Activated CD4-positive, alpha-beta T cell treated with anti-CD3 and anti-CD28 coated beads for 36 hours (primary cell): ENCODE measurements at regions not wholly inside any gene's neighbourhood (a gene's known extent, or its start where the extent isn't known, plus 50 kb on each side); places are given as distances from the start of the nearest gene placed in this dataset.
"Not testable (repeated sequence)": the region's sequence is repeated elsewhere in the genome, so short reads cannot be mapped to it uniquely, and the experiment has no call there.

Experiments used
- ATAC-seq: fragments of 200-7000 bp; cut with Tn5 transposase; one replicate; pipeline ENCODE4 v1.10.0; 2021; ENCODE audit warnings: mild to moderate bottlenecking, moderate library complexity
- CTCF ChIA-PET: fragments of 350-600 bp; sonication (Branson Sonifier 250); formaldehyde crosslinking; loops from one replicate; lab custom pipeline; 2021; ENCODE audit warnings: antibody characterized with exemption; lab: Charles Lee
- POLR2A ChIA-PET: fragments of 350-600 bp; sonication (Branson Sonifier 250); formaldehyde crosslinking; loops from one replicate; lab custom pipeline; 2021; ENCODE audit warnings: antibody characterized with exemption, inconsistent platforms; lab: Charles Lee
- DNase-seq: peaks from one replicate; pipeline ENCODE4 v3.0.0-alpha.2; 2020
- H3K27ac Mint-ChIP-seq: one replicate; pipeline ENCODE4 v1.8.0; 2021; ENCODE audit warnings: mixed read lengths
- H3K27me3 Mint-ChIP-seq: one replicate; pipeline ENCODE4 v1.8.0; 2021; ENCODE audit warnings: mixed read lengths
- H3K36me3 Mint-ChIP-seq: one replicate; pipeline ENCODE4 v1.8.0; 2021; ENCODE audit warnings: low read depth, mixed read lengths
- H3K4me1 Mint-ChIP-seq: one replicate; pipeline ENCODE4 v1.8.0; 2021; ENCODE audit warnings: mixed read lengths
- H3K4me3 Mint-ChIP-seq: one replicate; pipeline ENCODE4 v1.8.0; 2021; ENCODE audit warnings: mild to moderate bottlenecking, moderate library complexity, mixed read lengths
- H3K9me3 Mint-ChIP-seq: one replicate; pipeline ENCODE4 v1.8.0; 2021; ENCODE audit warnings: low read depth, mixed read lengths
- intact Hi-C, 2 experiments: fragments of 100-400 bp; cut with DNase I in 1 of 2; cut with micrococcal nuclease in 1 of 2; formaldehyde crosslinking; loops; one replicate each; pipeline versions ENCODE4 v1.14.2 to v1.15.1; 2022 to 2024; cut with DNase I, micrococcal nuclease

- ChIA-PET CTCF (no interaction called here), POLR2A (no interaction called here)
- Mint-ChIP-seq H3K4me3 (no peak overlapping the region), H3K9me3 (peaks cover 9% of the 10 kb centered on the region), H3K27me3 (no peaks in the 10 kb centered on the region), H3K4me1 (no peaks in the 10 kb centered on the region), H3K36me3 (no peaks in the 10 kb centered on the region), H3K27ac (no peak overlapping the region)
- ATAC-seq: peak; percentile 69
- DNase-seq: no peak
- intact Hi-C loops: no loop called here
Observed at GRCh38 chr11:82045748-82046457, 687.8 kb downstream of the FAM181B start.

- CTCF ChIA-PET: no interaction called here
- DNase-seq (no peak), ATAC-seq (no peak)
- no peaks in the 10 kb centered on the region for H3K4me1 Mint-ChIP-seq
- H3K36me3 Mint-ChIP-seq: no peaks in the 10 kb centered on the region
- no peak overlapping the region for H3K4me3 Mint-ChIP-seq
- no peaks in the 10 kb centered on the region for H3K27me3 Mint-ChIP-seq
- H3K27ac Mint-ChIP-seq: no peak overlapping the region
- H3K9me3 Mint-ChIP-seq: peaks cover 9% of the 10 kb centered on the region
- POLR2A ChIA-PET: no interaction called here
- intact Hi-C loops: no loop called here
Observed at GRCh38 chr11:82043316-82043715, 690.3 kb downstream of the FAM181B start.

DNA sequence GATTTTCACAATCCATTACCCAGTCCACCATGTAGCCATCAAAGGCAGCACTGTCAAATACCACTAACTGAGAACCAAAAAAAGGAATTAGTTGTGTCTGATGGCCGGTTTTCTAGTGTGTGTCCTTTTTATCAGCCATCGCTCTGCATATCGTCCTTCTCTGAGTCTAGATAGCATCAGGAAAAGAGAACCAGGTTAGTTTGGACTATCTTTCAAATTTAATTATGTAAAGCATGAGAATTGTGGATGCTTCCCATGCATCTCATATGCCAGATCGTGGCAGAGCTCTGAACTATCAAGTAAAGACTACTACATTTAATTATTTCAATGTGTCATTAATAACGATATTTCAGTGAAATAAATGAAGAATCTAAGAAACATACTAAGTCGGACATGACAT lies 691.9 kb downstream of the FAM181B start:
- no peaks in the 10 kb centered on the region for H3K4me1 Mint-ChIP-seq
- ChIA-PET POLR2A (no interaction called here), CTCF (no interaction called here)
- H3K27me3 Mint-ChIP-seq: no peaks in the 10 kb centered on the region
- intact Hi-C loops: no loop called here
- H3K4me3 Mint-ChIP-seq: no peak overlapping the region
- no peak for DNase-seq
- H3K9me3 Mint-ChIP-seq: peaks cover 9% of the 10 kb centered on the region
- H3K36me3 Mint-ChIP-seq: no peaks in the 10 kb centered on the region
- no peak overlapping the region for H3K27ac Mint-ChIP-seq
- ATAC-seq: no peak

- Mint-ChIP-seq H3K27ac (no peak overlapping the region), H3K4me1 (no peaks in the 10 kb centered on the region), H3K27me3 (no peaks in the 10 kb centered on the region), H3K36me3 (no peaks in the 10 kb centered on the region), H3K9me3 (no peaks in the 10 kb centered on the region), H3K4me3 (no peak overlapping the region)
- DNase-seq (no peak), ATAC-seq (no peak)
- intact Hi-C loops: loop anchor here (1.0 to 10.0 kb wide), 3 partner anchors 251 to 394 kb away; no protein-coding TSS in a partner anchor
- ChIA-PET CTCF (no interaction called here), POLR2A (no interaction called here)
Observed at GRCh38 chr11:82038154-82038553, 695.5 kb downstream of the FAM181B start.

DNA sequence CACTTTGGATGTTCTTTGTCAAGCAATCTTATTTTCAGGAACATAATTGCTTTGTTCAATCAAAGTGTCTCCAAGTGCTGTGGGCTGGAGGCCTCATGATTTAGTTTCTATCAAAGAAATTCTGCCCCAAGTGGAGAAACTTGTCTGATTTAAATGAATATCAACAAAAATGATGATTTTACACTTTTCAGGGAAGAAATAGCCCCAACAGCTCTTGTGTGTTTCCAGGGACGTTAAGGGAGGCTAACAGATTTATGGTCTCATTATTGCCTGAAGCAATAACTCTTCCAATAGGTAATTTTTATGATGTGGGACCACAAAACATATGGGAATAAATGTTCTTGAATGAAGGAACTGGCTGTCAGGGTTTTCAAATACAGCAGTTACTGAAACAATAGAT lies 699.1 kb downstream of the FAM181B start:
- ChIA-PET POLR2A (no interaction called here), CTCF (interaction anchor here (0.8 kb wide), 1 partner anchor 11 kb away, joined by 3 read pairs; no protein-coding TSS in a partner anchor)
- intact Hi-C loops: loop anchor here in 1 of 2 experiments (10.0 kb wide), 1 partner anchor 380 kb away; no protein-coding TSS in a partner anchor
- Mint-ChIP-seq H3K27me3 (no peaks in the 10 kb centered on the region), H3K9me3 (no peaks in the 10 kb centered on the region), H3K4me1 (no peaks in the 10 kb centered on the region), H3K4me3 (no peak overlapping the region), H3K36me3 (no peaks in the 10 kb centered on the region), H3K27ac (no peak overlapping the region)
- ATAC-seq: no peak
- no peak for DNase-seq

DNA sequence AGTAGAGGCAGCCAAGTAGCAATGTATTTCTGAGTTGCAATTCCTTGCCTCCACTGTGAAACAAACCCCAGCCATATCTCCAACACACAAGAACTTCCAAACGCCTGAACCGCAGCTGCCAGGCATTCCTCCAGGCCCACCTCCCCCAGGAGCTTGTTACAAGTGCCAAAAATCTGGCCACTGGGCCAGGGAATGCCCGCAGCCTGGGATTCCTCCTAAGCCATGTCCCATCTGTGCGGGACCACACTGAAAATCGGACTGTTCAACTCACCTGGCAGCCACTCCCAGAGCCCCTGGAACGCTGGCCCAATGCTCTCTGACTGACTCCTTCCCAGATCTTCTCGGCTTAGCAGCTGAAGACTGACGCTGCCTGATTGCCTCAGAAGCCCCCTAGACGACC lies 706.3 kb downstream of the FAM181B start:
- ATAC-seq, H3K4me1 Mint-ChIP-seq, DNase-seq, H3K36me3 Mint-ChIP-seq, H3K27me3 Mint-ChIP-seq, intact Hi-C loops, H3K9me3 Mint-ChIP-seq, POLR2A ChIA-PET, H3K27ac Mint-ChIP-seq, H3K4me3 Mint-ChIP-seq, CTCF ChIA-PET: not testable (repeated sequence)

DNA sequence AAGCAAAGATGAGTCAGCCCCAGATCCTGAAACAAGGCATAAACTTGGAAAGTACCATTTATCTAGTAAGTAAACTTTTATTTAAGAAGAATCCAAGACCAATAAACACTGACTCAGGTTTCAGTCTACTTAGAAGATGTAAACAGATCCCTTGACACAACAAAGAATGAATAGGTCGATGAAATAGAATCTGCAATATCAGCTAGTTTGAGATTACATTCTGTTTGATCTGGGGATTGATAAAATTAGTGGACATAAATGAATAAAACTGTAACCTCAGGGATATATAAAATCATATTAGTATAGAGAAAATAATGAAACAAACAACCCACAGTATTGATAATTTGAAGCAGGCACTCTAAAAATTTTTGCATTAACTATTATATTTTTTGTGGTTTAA lies 708.9 kb downstream of the FAM181B start:
- no peaks in the 10 kb centered on the region for H3K9me3 Mint-ChIP-seq
- no peaks in the 10 kb centered on the region for H3K36me3 Mint-ChIP-seq
- CTCF ChIA-PET: interaction anchor here (0.8 kb wide), 1 partner anchor 317 kb away, joined by 3 read pairs; no protein-coding TSS in a partner anchor
- POLR2A ChIA-PET: no interaction called here
- no peaks in the 10 kb centered on the region for H3K4me1 Mint-ChIP-seq
- no peak overlapping the region for H3K4me3 Mint-ChIP-seq
- ATAC-seq (no peak), DNase-seq (no peak)
- H3K27ac Mint-ChIP-seq: no peak overlapping the region
- peaks cover 2% of the 10 kb centered on the region for H3K27me3 Mint-ChIP-seq
- intact Hi-C loops: no loop called here

- intact Hi-C loops: no loop called here
- ChIA-PET CTCF (no interaction called here), POLR2A (no interaction called here)
- Mint-ChIP-seq H3K27me3 (no peaks in the 10 kb centered on the region), H3K4me1 (no peaks in the 10 kb centered on the region), H3K4me3 (no peak overlapping the region), H3K27ac (no peak overlapping the region), H3K36me3 (no peaks in the 10 kb centered on the region), H3K9me3 (no peaks in the 10 kb centered on the region)
- ATAC-seq (no peak), DNase-seq (no peak)
Observed at GRCh38 chr11:82012276-82012675, 721.4 kb downstream of the FAM181B start.

DNA sequence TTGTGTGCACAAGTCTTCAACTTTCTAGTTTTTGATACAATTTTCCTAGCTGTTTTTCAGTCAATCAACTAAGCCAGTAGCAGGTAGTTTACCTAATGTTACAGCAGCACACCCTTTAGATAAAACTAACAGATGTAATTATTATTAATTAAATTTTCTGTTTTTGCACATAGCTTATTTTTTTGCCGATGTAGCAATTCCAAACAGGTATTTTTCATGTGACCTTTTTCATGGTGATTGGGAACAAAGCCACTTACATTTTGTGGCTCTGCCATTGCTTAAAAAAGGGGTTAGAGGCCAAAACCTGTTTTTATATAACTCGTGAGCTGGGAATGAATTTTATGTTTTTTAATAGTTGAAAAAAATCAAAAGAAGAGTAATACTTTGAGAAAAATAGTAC lies 724.5 kb downstream of the FAM181B start:
- DNase-seq: no peak
- ChIA-PET CTCF (no interaction called here), POLR2A (no interaction called here)
- no peak for ATAC-seq
- H3K4me3 Mint-ChIP-seq: no peak overlapping the region
- H3K36me3 Mint-ChIP-seq: no peaks in the 10 kb centered on the region
- H3K4me1 Mint-ChIP-seq: peaks cover 10% of the 10 kb centered on the region
- intact Hi-C loops: no loop called here
- no peaks in the 10 kb centered on the region for H3K9me3 Mint-ChIP-seq
- H3K27me3 Mint-ChIP-seq: no peaks in the 10 kb centered on the region
- H3K27ac Mint-ChIP-seq: no peak overlapping the region

GRCh38 chr11:82007521-82007920 lies 726.1 kb downstream of the FAM181B start:
- DNase-seq (no peak), ATAC-seq (no peak)
- POLR2A ChIA-PET: no interaction called here
- no peak overlapping the region for H3K27ac Mint-ChIP-seq
- no peak overlapping the region for H3K4me3 Mint-ChIP-seq
- peaks cover 22% of the 10 kb centered on the region for H3K4me1 Mint-ChIP-seq
- H3K36me3 Mint-ChIP-seq: no peaks in the 10 kb centered on the region
- H3K27me3 Mint-ChIP-seq: no peaks in the 10 kb centered on the region
- CTCF ChIA-PET: no interaction called here
- H3K9me3 Mint-ChIP-seq: no peaks in the 10 kb centered on the region
- intact Hi-C loops: no loop called here

GRCh38 chr11:82004537-82005213 lies 729.0 kb downstream of the FAM181B start:
- ATAC-seq (peak; percentile 87), DNase-seq (peak; percentile 41)
- intact Hi-C loops: loop anchor here (1.0 to 5.0 kb wide), 3 partner anchors 134 to 218 kb away; no protein-coding TSS in a partner anchor
- Mint-ChIP-seq H3K27ac (peak overlapping the region; percentile 64), H3K27me3 (no peaks in the 10 kb centered on the region), H3K4me3 (no peak overlapping the region), H3K4me1 (peaks cover 22% of the 10 kb centered on the region), H3K9me3 (no peaks in the 10 kb centered on the region), H3K36me3 (no peaks in the 10 kb centered on the region)
- ChIA-PET CTCF (interaction anchor here (0.6 kb wide), 1 partner anchor 101 kb away, joined by 6 read pairs; no protein-coding TSS in a partner anchor), POLR2A (no interaction called here)
